PC-3 (cell line): ENCODE measurements at regions not wholly inside any gene's neighbourhood (a gene's known extent, or its start where the extent isn't known, plus 50 kb on each side); places are given as distances from the start of the nearest gene placed in this dataset.

ENCODE experiments used
- ATAC-seq: fragments of 200-7000 bp; cut with Tn5 transposase; 2 replicates; pipeline ENCODE4 v1.9.1; 2020; ENCODE audit warnings: mild to moderate bottlenecking, moderate library complexity
- BruUV-seq: library from RNA; stranded (reverse); fragments of 400-500 nt; replicated peaks from 2 replicates; lab custom pipeline; 2021; lab: Mats Ljungman, UMichigan
- CTCF ChIA-PET: fragments of 300-600 bp; sonication (Branson Sonifier 250); formaldehyde crosslinking; loops from one replicate; lab custom pipeline; 2022; ENCODE audit warnings: antibody characterized with exemption; lab: Charles Lee
- POLR2A ChIA-PET: fragments of 300-600 bp; sonication (Branson Sonifier 250); formaldehyde crosslinking; loops from one replicate; lab custom pipeline; 2022; ENCODE audit warnings: antibody characterized with exemption; ENCODE audit not compliant: unreplicated experiment; lab: Charles Lee
- DNase-seq: peaks from one replicate; pipeline ENCODE4 v3.0.0-alpha.2; 2015
- H2AFZ ChIP-seq: fragments of 300-600 bp; sonication (generic); 2 replicates; pipeline ENCODE4 v1.6.0; 2016; ENCODE audit warnings: antibody characterized with exemption, low read length
- H3F3A ChIP-seq: fragments of 300-600 bp; sonication (generic); one replicate; pipeline ENCODE4 v1.6.0; 2017; ENCODE audit warnings: antibody characterized with exemption, low read length, control low read depth, mild to moderate bottlenecking; ENCODE audit not compliant: unreplicated experiment
- H3K27ac ChIP-seq: fragments of 300-600 bp; sonication (generic); 2 replicates; pipeline ENCODE4 v1.5.1; 2016; ENCODE audit warnings: mild to moderate bottlenecking, low read length
- H3K27me3 ChIP-seq: fragments of 300-600 bp; sonication (generic); 2 replicates; pipeline ENCODE4 v1.6.1; 2016; ENCODE audit warnings: low read length, mixed read lengths
- H3K36me3 ChIP-seq: fragments of 300-600 bp; sonication (generic); 2 replicates; pipeline ENCODE4 v1.6.1; 2016; ENCODE audit warnings: low read depth, mixed run types, low read length, mixed read lengths
- H3K4me1 ChIP-seq: fragments of 300-600 bp; sonication (generic); 2 replicates; pipeline ENCODE4 v1.5.1; 2016; ENCODE audit warnings: low read length; ENCODE audit not compliant: insufficient read depth
- H3K4me2 ChIP-seq: fragments of 300-600 bp; sonication (generic); 2 replicates; pipeline ENCODE4 v1.6.0; 2016; ENCODE audit warnings: low read length
- H3K4me3 ChIP-seq: fragments of 300-600 bp; sonication (generic); 2 replicates; pipeline ENCODE4 v1.5.1; 2016; ENCODE audit warnings: mild to moderate bottlenecking, low read length, mixed read lengths
- H3K79me2 ChIP-seq: fragments of 300-600 bp; sonication (generic); 2 replicates; pipeline ENCODE4 v1.6.1; 2017; ENCODE audit warnings: low read length, mixed read lengths
- H3K9ac ChIP-seq: fragments of 300-600 bp; sonication (generic); 2 replicates; pipeline ENCODE4 v1.6.0; 2016; ENCODE audit warnings: mild to moderate bottlenecking, low read length
- H3K9me2 ChIP-seq: fragments of 300-600 bp; sonication (generic); replicated peaks from 2 replicates; pipeline ENCODE4 v1.6.1; 2016; ENCODE audit warnings: mixed run types, low read length, mixed read lengths
- H3K9me3 ChIP-seq: fragments of 300-600 bp; sonication (generic); 2 replicates; pipeline ENCODE4 v1.6.1; 2016; ENCODE audit warnings: low read length, mixed read lengths
- H4K20me1 ChIP-seq: fragments of 300-600 bp; sonication (generic); 2 replicates; pipeline ENCODE4 v1.6.1; 2016; ENCODE audit warnings: low read length, mixed read lengths
- EZH2 ChIP-seq: fragments of 300-600 bp; sonication (generic); IDR thresholded peaks from one replicate; pipeline ENCODE4 v1.6.1; 2017; ENCODE audit warnings: antibody characterized with exemption, mild to moderate bottlenecking, low read length; ENCODE audit not compliant: unreplicated experiment
- EZH2phosphoT487 ChIP-seq: fragments of 300-600 bp; sonication (generic); IDR thresholded peaks from 2 replicates; pipeline ENCODE4 v1.6.1; 2018; ENCODE audit warnings: mild to moderate bottlenecking, antibody characterized with exemption, low read length, borderline replicate concordance
- intact Hi-C: fragments of 100-400 bp; cut with micrococcal nuclease; formaldehyde crosslinking; loops from 2 replicates; pipeline ENCODE4 v1.9.0; 2023
- TF ChIP-seq, protein P1 (sequence below): fragments of 300-600 bp; sonication (generic); conservative IDR thresholded peaks from 2 replicates; pipeline ENCODE4 v1.5.1; 2017; ENCODE audit warnings: antibody characterized with exemption, low read depth, mild to moderate bottlenecking, low read length

DNA sequence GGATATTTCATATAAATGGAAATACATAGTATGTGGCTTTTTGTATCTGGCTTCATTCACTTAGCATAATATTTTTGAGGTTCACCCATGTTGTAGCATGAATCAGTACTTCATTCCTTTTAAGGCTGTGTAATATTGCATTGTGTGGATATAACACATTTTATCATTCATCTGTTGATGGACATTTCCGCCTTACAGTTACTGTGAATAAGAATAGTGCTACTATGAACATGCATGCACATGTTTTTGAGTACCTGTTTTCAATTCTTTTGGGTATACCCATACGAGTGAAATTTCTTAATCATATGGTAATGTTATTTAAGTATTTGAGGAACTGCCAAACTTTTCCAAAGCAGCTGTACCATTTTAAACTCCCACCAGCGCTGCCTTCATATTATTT lies 539.6 kb upstream of the DIPK2B start:
- ChIA-PET POLR2A (interaction anchor here (0.6 kb wide), 1 partner anchor 152 kb away, joined by 10 read pairs; no protein-coding TSS in a partner anchor), CTCF (no interaction called here)
- Histone ChIP-seq H3K4me3 (no peak overlapping the region), H3K27me3 (no peaks in the 10 kb centered on the region), H3F3A (peaks cover 29% of the 10 kb centered on the region), H3K9me3 (no peaks in the 10 kb centered on the region), H3K79me2 (peaks cover 3% of the 10 kb centered on the region; the same call in 1 of the 2 replicates), H3K9me2 (no peaks in the 10 kb centered on the region), H3K4me2 (no peak overlapping the region), H3K27ac (peak overlapping the region; percentile 77), H2AFZ (no peak overlapping the region), H3K4me1 (peaks cover 17% of the 10 kb centered on the region), H4K20me1 (no peaks in the 10 kb centered on the region), H3K36me3 (peaks cover 13% of the 10 kb centered on the region), H3K9ac (no peak overlapping the region)
- no peak for TF ChIP-seq EZH2
- TF ChIP-seq, protein P1, sequence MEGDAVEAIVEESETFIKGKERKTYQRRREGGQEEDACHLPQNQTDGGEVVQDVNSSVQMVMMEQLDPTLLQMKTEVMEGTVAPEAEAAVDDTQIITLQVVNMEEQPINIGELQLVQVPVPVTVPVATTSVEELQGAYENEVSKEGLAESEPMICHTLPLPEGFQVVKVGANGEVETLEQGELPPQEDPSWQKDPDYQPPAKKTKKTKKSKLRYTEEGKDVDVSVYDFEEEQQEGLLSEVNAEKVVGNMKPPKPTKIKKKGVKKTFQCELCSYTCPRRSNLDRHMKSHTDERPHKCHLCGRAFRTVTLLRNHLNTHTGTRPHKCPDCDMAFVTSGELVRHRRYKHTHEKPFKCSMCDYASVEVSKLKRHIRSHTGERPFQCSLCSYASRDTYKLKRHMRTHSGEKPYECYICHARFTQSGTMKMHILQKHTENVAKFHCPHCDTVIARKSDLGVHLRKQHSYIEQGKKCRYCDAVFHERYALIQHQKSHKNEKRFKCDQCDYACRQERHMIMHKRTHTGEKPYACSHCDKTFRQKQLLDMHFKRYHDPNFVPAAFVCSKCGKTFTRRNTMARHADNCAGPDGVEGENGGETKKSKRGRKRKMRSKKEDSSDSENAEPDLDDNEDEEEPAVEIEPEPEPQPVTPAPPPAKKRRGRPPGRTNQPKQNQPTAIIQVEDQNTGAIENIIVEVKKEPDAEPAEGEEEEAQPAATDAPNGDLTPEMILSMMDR, result no peak
- no peak for TF ChIP-seq EZH2phosphoT487
- intact Hi-C loops, result no loop called here
- DNase-seq, result no peak
- no TSS peak for BruUV-seq
- no peak for ATAC-seq

DNA sequence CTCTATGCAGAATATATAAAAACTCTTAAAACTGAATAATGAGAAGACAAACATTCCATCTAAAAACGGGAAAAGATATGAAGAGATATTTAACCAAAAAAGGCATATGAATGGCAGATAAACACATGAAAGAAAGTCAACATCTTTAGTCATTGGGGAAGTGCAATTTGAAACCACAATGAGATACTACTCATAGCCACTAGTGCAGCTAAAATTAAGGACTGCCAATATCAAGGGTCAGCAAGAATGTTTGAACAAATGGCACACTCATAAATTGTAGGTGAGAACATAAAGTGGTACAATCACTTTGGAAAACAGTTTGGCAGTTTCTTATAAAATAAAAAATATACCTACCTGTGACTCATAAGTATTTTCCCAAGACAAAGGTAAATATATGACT lies 534.9 kb upstream of the DIPK2B start:
- Histone ChIP-seq H4K20me1 (no peaks in the 10 kb centered on the region), H3K4me1 (peaks cover 15% of the 10 kb centered on the region), H3F3A (peaks cover 10% of the 10 kb centered on the region), H3K27me3 (no peaks in the 10 kb centered on the region), H3K9me3 (no peaks in the 10 kb centered on the region), H3K27ac (peak overlapping the region; percentile 95), H3K9me2 (no peaks in the 10 kb centered on the region), H3K4me2 (peak overlapping the region; percentile 57; the same call in 1 of the 2 replicates), H3K9ac (peak overlapping the region; percentile 76), H3K79me2 (peaks cover 3% of the 10 kb centered on the region; the same call in 1 of the 2 replicates), H2AFZ (no peak overlapping the region), H3K4me3 (no peak overlapping the region), H3K36me3 (no peaks in the 10 kb centered on the region)
- no peak for TF ChIP-seq EZH2phosphoT487
- TF ChIP-seq EZH2, result no peak
- TF ChIP-seq, protein P1, result no peak
- ATAC-seq (peak; percentile 91), DNase-seq (peak; percentile 91)
- intact Hi-C loops, result loop anchor here (1.0 kb wide), 2 partner anchors 19 to 25 kb away; no protein-coding TSS in a partner anchor
- ChIA-PET CTCF (no interaction called here), POLR2A (interaction anchor here (0.6 to 0.8 kb wide), 3 partner anchors 17 to 289 kb away, joined by 3 to 21 read pairs (median 4); no protein-coding TSS in a partner anchor)
- no TSS peak for BruUV-seq

DNA sequence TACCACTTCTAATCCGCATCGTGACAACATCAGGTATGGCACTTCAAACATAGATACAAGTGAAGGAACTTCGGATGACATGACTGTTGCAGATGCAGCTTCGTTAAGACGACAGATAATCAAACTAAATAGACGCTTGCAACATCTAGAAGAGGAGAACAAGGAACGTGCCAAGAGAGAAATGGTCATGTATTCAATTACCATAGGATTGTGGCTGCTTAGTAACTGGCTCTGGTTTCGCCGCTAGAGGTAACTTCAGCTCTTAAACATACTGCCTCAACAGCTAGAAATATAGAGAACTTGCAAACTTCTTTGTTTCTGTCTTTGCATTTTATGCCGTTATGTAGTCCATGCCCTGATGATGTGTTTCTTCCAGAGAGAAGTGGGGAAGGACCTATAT lies 530.8 kb upstream of the DIPK2B start:
- Histone ChIP-seq H2AFZ (no peak overlapping the region), H3F3A (peaks cover 4% of the 10 kb centered on the region), H3K9me3 (no peaks in the 10 kb centered on the region), H4K20me1 (no peaks in the 10 kb centered on the region), H3K9me2 (no peaks in the 10 kb centered on the region), H3K4me3 (no peak overlapping the region), H3K27me3 (no peaks in the 10 kb centered on the region), H3K79me2 (no peaks in the 10 kb centered on the region), H3K4me1 (peaks cover 14% of the 10 kb centered on the region), H3K4me2 (no peak overlapping the region), H3K36me3 (no peaks in the 10 kb centered on the region), H3K27ac (no peak overlapping the region), H3K9ac (no peak overlapping the region)
- intact Hi-C loops, result no loop called here
- ChIA-PET CTCF (no interaction called here), POLR2A (no interaction called here)
- DNase-seq (no peak), ATAC-seq (no peak)
- no peak for TF ChIP-seq EZH2phosphoT487
- BruUV-seq, result no TSS peak
